CD4-positive, alpha-beta T cell (primary cell): ENCODE measurements at regions not wholly inside any gene's neighbourhood (a gene's known extent, or its start where the extent isn't known, plus 50 kb on each side); places are given as distances from the start of the nearest gene placed in this dataset.
A peak's percentile ranks its signal among the peaks of the same experiment; 100 is the strongest.

ENCODE experiments used
- ATAC-seq: fragments of 200-7000 bp; cut with Tn5 transposase; one replicate; pipeline ENCODE4 v1.10.0; 2022; ENCODE audit warnings: mild to moderate bottlenecking; ENCODE audit not compliant: poor library complexity
- CTCF ChIA-PET: fragments of 350-600 bp; sonication (Branson Sonifier 250); formaldehyde crosslinking; loops from one replicate; lab custom pipeline; 2021; ENCODE audit warnings: antibody characterized with exemption, inconsistent platforms; lab: Charles Lee
- POLR2A ChIA-PET: fragments of 350-600 bp; sonication (Branson Sonifier 250); formaldehyde crosslinking; loops from one replicate; lab custom pipeline; 2021; ENCODE audit warnings: antibody characterized with exemption, inconsistent platforms; lab: Charles Lee
- DNase-seq, 14 experiments: peaks; one replicate each; pipeline ENCODE4 v3.0.0-alpha.2; 2013 to 2020; ENCODE audit warnings: mixed read lengths in 2 of 14
- H3K27ac ChIP-seq, 2 donors: one replicate each; pipeline versions ENCODE4 v1.5.1 to v1.7.0; 2013; ENCODE audit warnings: low read length in 2 of 2, low read depth in 1 of 2, mild to moderate bottlenecking in 1 of 2
- H3K27me3 ChIP-seq, 2 experiments: 1 replicate in 1 of 2; 2 replicates in 1 of 2; pipeline versions ENCODE4 v1.6.1 to v1.7.0; 2013; ENCODE audit warnings: low read length in 2 of 2, control low read depth in 1 of 2, mild to moderate bottlenecking in 1 of 2, moderate library complexity in 1 of 2; ENCODE audit not compliant: insufficient read depth in 2 of 2, control insufficient read depth in 1 of 2
- H3K36me3 ChIP-seq: one replicate; pipeline ENCODE4 v1.6.1; 2013; ENCODE audit warnings: low read length, control low read depth; ENCODE audit not compliant: insufficient read depth
- H3K4me1 ChIP-seq: one replicate; pipeline ENCODE4 v1.6.1; 2013; ENCODE audit warnings: low read length, control low read depth; ENCODE audit not compliant: insufficient read depth
- H3K4me3 ChIP-seq: one replicate; pipeline ENCODE4 v1.5.1; 2013; ENCODE audit warnings: mild to moderate bottlenecking, low read length, moderate library complexity
- H3K9me3 ChIP-seq, 2 experiments: 1 replicate in 1 of 2; 2 replicates in 1 of 2; pipeline versions ENCODE4 v1.6.1 to v1.7.0; 2013; ENCODE audit warnings: low read length in 2 of 2, mild to moderate bottlenecking in 2 of 2, control low read depth in 1 of 2, moderate library complexity in 1 of 2; ENCODE audit not compliant: control insufficient read depth in 1 of 2, insufficient read depth in 1 of 2
- H3K27ac Mint-ChIP-seq: one replicate; pipeline ENCODE4 v1.8.0; 2020; ENCODE audit warnings: mixed read lengths
- H3K27me3 Mint-ChIP-seq: one replicate; pipeline ENCODE4 v1.8.0; 2021; ENCODE audit warnings: mixed read lengths
- H3K36me3 Mint-ChIP-seq: one replicate; pipeline ENCODE4 v1.8.0; 2021; ENCODE audit warnings: low read depth, mixed read lengths
- H3K4me1 Mint-ChIP-seq: one replicate; pipeline ENCODE4 v1.8.0; 2021; ENCODE audit warnings: low read depth, mixed read lengths
- H3K4me3 Mint-ChIP-seq: one replicate; pipeline ENCODE4 v1.8.0; 2020; ENCODE audit warnings: mild to moderate bottlenecking, mixed read lengths
- H3K9me3 Mint-ChIP-seq: one replicate; pipeline ENCODE4 v1.8.0; 2020; ENCODE audit warnings: mixed read lengths
- intact Hi-C, 2 experiments: fragments of 100-400 bp; cut with DNase I in 1 of 2; cut with micrococcal nuclease in 1 of 2; formaldehyde crosslinking; loops; one replicate each; pipeline versions ENCODE4 v1.15.1 to v1.9.0; 2023 to 2025; cut with DNase I, micrococcal nuclease
- TF ChIP-seq, protein P1 (sequence below): fragments of 200-600 bp; IDR thresholded peaks from one replicate; pipeline ENCODE4 v1.8.0; 2022; ENCODE audit warnings: antibody characterized with exemption, mild to moderate bottlenecking

GRCh38 chr22:47797342-47797945 lies 1035.0 kb downstream of the TBC1D22A start:
- DNase-seq (no peak), ATAC-seq (no peak)
- Mint-ChIP-seq H3K4me1 (no peaks in the 10 kb centered on the region), H3K9me3 (no peaks in the 10 kb centered on the region), H3K27me3 (peaks cover 8% of the 10 kb centered on the region), H3K36me3 (no peaks in the 10 kb centered on the region), H3K27ac (no peak overlapping the region), H3K4me3 (no peak overlapping the region)
- intact Hi-C loops, result no loop called here
- TF ChIP-seq, protein P1, sequence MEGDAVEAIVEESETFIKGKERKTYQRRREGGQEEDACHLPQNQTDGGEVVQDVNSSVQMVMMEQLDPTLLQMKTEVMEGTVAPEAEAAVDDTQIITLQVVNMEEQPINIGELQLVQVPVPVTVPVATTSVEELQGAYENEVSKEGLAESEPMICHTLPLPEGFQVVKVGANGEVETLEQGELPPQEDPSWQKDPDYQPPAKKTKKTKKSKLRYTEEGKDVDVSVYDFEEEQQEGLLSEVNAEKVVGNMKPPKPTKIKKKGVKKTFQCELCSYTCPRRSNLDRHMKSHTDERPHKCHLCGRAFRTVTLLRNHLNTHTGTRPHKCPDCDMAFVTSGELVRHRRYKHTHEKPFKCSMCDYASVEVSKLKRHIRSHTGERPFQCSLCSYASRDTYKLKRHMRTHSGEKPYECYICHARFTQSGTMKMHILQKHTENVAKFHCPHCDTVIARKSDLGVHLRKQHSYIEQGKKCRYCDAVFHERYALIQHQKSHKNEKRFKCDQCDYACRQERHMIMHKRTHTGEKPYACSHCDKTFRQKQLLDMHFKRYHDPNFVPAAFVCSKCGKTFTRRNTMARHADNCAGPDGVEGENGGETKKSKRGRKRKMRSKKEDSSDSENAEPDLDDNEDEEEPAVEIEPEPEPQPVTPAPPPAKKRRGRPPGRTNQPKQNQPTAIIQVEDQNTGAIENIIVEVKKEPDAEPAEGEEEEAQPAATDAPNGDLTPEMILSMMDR, result no peak
- peaks cover 0 to 15% of the 10 kb centered on the region in 2 experiments for H3K9me3 ChIP-seq
- ChIA-PET POLR2A (no interaction called here), CTCF (no interaction called here)
- H3K27me3 ChIP-seq, result no peaks in the 10 kb centered on the region
- H3K27ac ChIP-seq, result no peak overlapping the region
- no peaks in the 10 kb centered on the region for H3K36me3 ChIP-seq
- no peaks in the 10 kb centered on the region for H3K4me1 ChIP-seq
- H3K4me3 ChIP-seq, result no peak overlapping the region

GRCh38 chr22:47796128-47796908 lies 1033.9 kb downstream of the TBC1D22A start:
- ChIA-PET CTCF (no interaction called here), POLR2A (no interaction called here)
- Mint-ChIP-seq H3K4me3 (no peak overlapping the region), H3K27me3 (no peaks in the 10 kb centered on the region), H3K36me3 (no peaks in the 10 kb centered on the region), H3K9me3 (no peaks in the 10 kb centered on the region), H3K4me1 (no peaks in the 10 kb centered on the region), H3K27ac (no peak overlapping the region)
- Histone ChIP-seq H3K27ac (no peak overlapping the region), H3K36me3 (no peaks in the 10 kb centered on the region), H3K9me3 (peaks cover 0 to 8% of the 10 kb centered on the region in 2 experiments), H3K27me3 (no peaks in the 10 kb centered on the region), H3K4me3 (no peak overlapping the region), H3K4me1 (no peaks in the 10 kb centered on the region)
- DNase-seq (no peak), ATAC-seq (no peak)
- TF ChIP-seq, protein P1, result no peak
- intact Hi-C loops, result no loop called here

DNA sequence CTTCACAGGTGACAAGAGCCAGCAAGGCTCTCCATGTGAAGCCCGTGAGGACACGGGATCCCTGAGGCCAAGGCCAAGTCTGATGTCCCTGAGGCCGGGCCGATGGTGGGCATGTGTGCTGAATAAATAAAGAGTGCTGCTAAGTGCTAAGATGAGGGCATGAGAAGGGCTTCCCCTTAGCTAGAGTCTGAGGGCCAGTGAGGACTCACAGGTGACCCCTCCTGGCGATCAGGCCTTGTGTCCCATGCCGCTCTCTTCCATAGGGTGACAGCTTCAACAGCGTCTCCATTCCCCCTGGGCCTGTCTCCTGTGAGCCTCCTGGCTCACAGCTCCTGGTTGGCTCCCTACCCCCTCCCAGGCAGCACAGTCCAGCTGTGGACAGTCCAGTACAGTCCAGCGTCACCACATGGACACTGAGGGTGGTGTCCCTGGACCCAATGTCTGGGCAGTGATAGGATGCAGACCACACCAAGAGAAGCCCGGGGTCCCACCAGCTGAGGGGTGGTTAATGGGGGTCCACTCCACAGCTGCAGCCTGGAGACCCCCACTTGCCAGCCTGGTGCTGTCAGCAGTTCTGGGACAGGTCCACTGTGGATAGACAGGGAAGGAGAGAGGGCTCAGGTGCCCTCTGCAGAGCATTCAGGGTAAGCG lies 1033.2 kb downstream of the TBC1D22A start:
- Mint-ChIP-seq H3K4me1 (no peaks in the 10 kb centered on the region), H3K36me3 (no peaks in the 10 kb centered on the region), H3K9me3 (no peaks in the 10 kb centered on the region), H3K4me3 (no peak overlapping the region), H3K27me3 (no peaks in the 10 kb centered on the region), H3K27ac (no peak overlapping the region)
- TF ChIP-seq, protein P1, result no peak
- Histone ChIP-seq H3K9me3 (peaks cover 0 to 8% of the 10 kb centered on the region in 2 experiments), H3K4me3 (no peak overlapping the region), H3K36me3 (no peaks in the 10 kb centered on the region), H3K27ac (no peak overlapping the region), H3K4me1 (no peaks in the 10 kb centered on the region), H3K27me3 (no peaks in the 10 kb centered on the region)
- ChIA-PET CTCF (no interaction called here), POLR2A (no interaction called here)
- DNase-seq (peak in 1 of 14 experiments; percentile 5), ATAC-seq (no peak)
- intact Hi-C loops, result no loop called here
